Kidney (tissue), 13 donors: ENCODE measurements at regions not wholly inside any gene's neighbourhood (a gene's known extent, or its start where the extent isn't known, plus 50 kb on each side); places are given as distances from the start of the nearest gene placed in this dataset.

Experiments used
- DNase-seq, 5 donors: peaks; one replicate each; pipeline ENCODE4 v3.0.0-alpha.2; 2013 to 2020
- FAIRE-seq: peaks from 2 replicates; lab custom pipeline; 2012; peaks lifted over from hg19 to GRCh38; lab: Jason Lieb, UNC
- H3K27ac ChIP-seq, 2 donors: one replicate each; pipeline ENCODE4 v1.7.0; 2013; ENCODE audit warnings: low read depth in 2 of 2, low read length in 2 of 2, inconsistent platforms in 1 of 2
- H3K27me3 ChIP-seq: one replicate; pipeline ENCODE4 v1.7.1; 2013; ENCODE audit warnings: low read length, inconsistent platforms; ENCODE audit not compliant: control insufficient read depth, insufficient read depth
- H3K36me3 ChIP-seq, 3 donors: one replicate each; pipeline versions ENCODE4 v1.7.0 to v1.7.1; 2013; ENCODE audit warnings: low read length in 3 of 3, control low read depth in 1 of 3, inconsistent platforms in 1 of 3; ENCODE audit not compliant: insufficient read depth in 3 of 3, control insufficient read depth in 2 of 3
- H3K4me1 ChIP-seq, 3 donors: one replicate each; pipeline versions ENCODE4 v1.7.0 to v1.7.1; 2013; ENCODE audit warnings: low read length in 3 of 3, inconsistent platforms in 1 of 3, low read depth in 1 of 3; ENCODE audit not compliant: control insufficient read depth in 2 of 3, insufficient read depth in 2 of 3
- H3K4me3 ChIP-seq, 3 donors: one replicate each; pipeline versions ENCODE4 v1.7.0 to v1.8.1; 2013; ENCODE audit warnings: low read length in 3 of 3, control low read depth in 1 of 3, inconsistent platforms in 1 of 3
- H3K9ac ChIP-seq, 3 donors: one replicate each; pipeline versions ENCODE4 v1.7.0 to v1.7.1; 2013; ENCODE audit warnings: low read length in 3 of 3, control low read depth in 1 of 3, inconsistent platforms in 1 of 3
- H3K9me3 ChIP-seq, 3 donors: one replicate each; pipeline versions ENCODE4 v1.7.0 to v1.7.1; 2013; ENCODE audit warnings: low read length in 3 of 3, control low read depth in 1 of 3, inconsistent platforms in 1 of 3; ENCODE audit not compliant: control insufficient read depth in 2 of 3, insufficient read depth in 1 of 3
- intact Hi-C: fragments of 100-400 bp; cut with DNase I; formaldehyde crosslinking; loops from one replicate; pipeline ENCODE4 v1.11.1; 2022
- TF ChIP-seq, protein P1 (sequence below): IDR thresholded peaks from 3 replicates; pipeline ENCODE4 v1.5.1; 2012; ENCODE audit warnings: mild to moderate bottlenecking, moderate library complexity, borderline replicate concordance; ENCODE audit not compliant: insufficient read depth; ENCODE audit errors: extremely low read depth
- donor health status: control.
- donor health status: control.
- donor health status: control.
- donor health status: control.
- donor health status: control.
- donor health status: DM: yes; HTN: yes; CAD: no.
- donor health status: Normal renal cell carcinoma (clear cell type).

- H3K36me3 ChIP-seq, result no peaks in the 10 kb centered on the region
- H3K9ac ChIP-seq, result no peak overlapping the region
- peaks cover 0 to 2% (median 0%) of the 10 kb centered on the region in 3 donors for H3K9me3 ChIP-seq
- intact Hi-C loops, result no loop called here
- FAIRE-seq (no peak), DNase-seq (no peak)
- H3K4me1 ChIP-seq, result no peaks in the 10 kb centered on the region
- no peak overlapping the region for H3K4me3 ChIP-seq
- TF ChIP-seq, protein P1, sequence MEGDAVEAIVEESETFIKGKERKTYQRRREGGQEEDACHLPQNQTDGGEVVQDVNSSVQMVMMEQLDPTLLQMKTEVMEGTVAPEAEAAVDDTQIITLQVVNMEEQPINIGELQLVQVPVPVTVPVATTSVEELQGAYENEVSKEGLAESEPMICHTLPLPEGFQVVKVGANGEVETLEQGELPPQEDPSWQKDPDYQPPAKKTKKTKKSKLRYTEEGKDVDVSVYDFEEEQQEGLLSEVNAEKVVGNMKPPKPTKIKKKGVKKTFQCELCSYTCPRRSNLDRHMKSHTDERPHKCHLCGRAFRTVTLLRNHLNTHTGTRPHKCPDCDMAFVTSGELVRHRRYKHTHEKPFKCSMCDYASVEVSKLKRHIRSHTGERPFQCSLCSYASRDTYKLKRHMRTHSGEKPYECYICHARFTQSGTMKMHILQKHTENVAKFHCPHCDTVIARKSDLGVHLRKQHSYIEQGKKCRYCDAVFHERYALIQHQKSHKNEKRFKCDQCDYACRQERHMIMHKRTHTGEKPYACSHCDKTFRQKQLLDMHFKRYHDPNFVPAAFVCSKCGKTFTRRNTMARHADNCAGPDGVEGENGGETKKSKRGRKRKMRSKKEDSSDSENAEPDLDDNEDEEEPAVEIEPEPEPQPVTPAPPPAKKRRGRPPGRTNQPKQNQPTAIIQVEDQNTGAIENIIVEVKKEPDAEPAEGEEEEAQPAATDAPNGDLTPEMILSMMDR, result no peak
- no peaks in the 10 kb centered on the region for H3K27me3 ChIP-seq
- H3K27ac ChIP-seq, result no peak overlapping the region
Observed at GRCh38 chr13:53601113-53601512, 572.5 kb downstream of the OLFM4 start.

DNA sequence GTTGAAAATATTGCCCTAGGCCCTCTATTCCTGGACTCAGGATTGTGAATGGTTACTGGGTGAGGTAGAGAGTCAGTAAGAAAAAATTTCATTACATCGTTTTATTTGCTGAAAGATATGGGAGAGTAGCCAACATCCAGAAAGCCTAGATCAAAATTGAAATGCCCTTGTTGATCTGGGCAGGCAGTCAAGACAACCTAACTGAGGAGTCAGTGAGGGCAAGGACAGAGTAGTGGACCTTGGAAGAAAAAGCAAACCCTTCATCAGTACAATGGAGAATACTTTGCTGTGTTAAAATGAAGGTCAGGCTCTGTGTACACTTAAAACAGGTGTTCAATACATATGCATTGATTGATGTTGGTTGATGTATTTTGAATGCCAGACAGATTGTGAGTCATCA lies 576.7 kb downstream of the OLFM4 start:
- Histone ChIP-seq H3K27ac (no peak overlapping the region), H3K4me3 (no peak overlapping the region), H3K4me1 (no peaks in the 10 kb centered on the region), H3K36me3 (no peaks in the 10 kb centered on the region), H3K27me3 (no peaks in the 10 kb centered on the region), H3K9ac (no peak overlapping the region), H3K9me3 (peaks cover 0 to 2% (median 0%) of the 10 kb centered on the region in 3 donors)
- TF ChIP-seq, protein P1, result no peak
- DNase-seq (no peak), FAIRE-seq (no peak)
- intact Hi-C loops, result no loop called here

DNA sequence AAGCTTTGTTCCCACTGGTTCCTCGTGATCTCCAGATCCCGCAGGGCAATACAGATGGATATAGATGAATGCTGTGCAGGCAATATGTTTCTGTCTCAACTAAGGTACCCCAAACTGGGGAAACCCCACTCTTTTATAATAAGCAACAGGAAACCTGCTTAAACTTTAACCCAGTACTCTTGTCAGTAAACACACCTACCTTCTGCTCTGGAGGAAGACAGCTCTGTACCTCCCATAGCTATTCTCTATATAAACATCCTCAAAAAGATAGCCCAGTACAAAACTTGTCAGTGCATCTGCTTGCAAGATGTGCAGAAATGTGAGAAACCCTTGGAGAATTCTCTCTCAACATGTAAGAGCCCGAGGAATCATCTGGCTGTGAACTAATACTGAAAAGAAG lies 583.6 kb downstream of the OLFM4 start:
- intact Hi-C loops, result no loop called here
- H3K9me3 ChIP-seq, result no peaks in the 10 kb centered on the region
- DNase-seq (no peak), FAIRE-seq (no peak)
- no peak overlapping the region for H3K9ac ChIP-seq
- TF ChIP-seq, protein P1, result no peak
- H3K27me3 ChIP-seq, result no peaks in the 10 kb centered on the region
- H3K4me3 ChIP-seq, result no peak overlapping the region
- H3K4me1 ChIP-seq, result no peaks in the 10 kb centered on the region
- no peak overlapping the region for H3K27ac ChIP-seq
- H3K36me3 ChIP-seq, result no peaks in the 10 kb centered on the region

- TF ChIP-seq, protein P1, result no peak
- Histone ChIP-seq H3K9me3 (no peaks in the 10 kb centered on the region), H3K36me3 (no peaks in the 10 kb centered on the region), H3K27ac (no peak overlapping the region), H3K27me3 (no peaks in the 10 kb centered on the region), H3K9ac (no peak overlapping the region), H3K4me3 (no peak overlapping the region), H3K4me1 (no peaks in the 10 kb centered on the region)
- no peak for DNase-seq
- intact Hi-C loops, result no loop called here
- FAIRE-seq, result no peak
Observed at GRCh38 chr13:53622456-53622855, 593.8 kb downstream of the OLFM4 start.
